Esophagus squamous epithelium (tissue), 4 donors: ENCODE measurements at regions not wholly inside any gene's neighbourhood (a gene's known extent, or its start where the extent isn't known, plus 50 kb on each side); places are given as distances from the start of the nearest gene placed in this dataset.

Experiments
- POLR2A ChIP-seq, 4 donors: fragments of 450-650 bp; IDR thresholded peaks; one replicate each; pipeline ENCODE4 v1.6.1; 2017; ENCODE audit warnings: antibody characterized with exemption in 4 of 4, mild to moderate bottlenecking in 4 of 4, moderate library complexity in 3 of 4
- TF ChIP-seq, protein P1 (sequence below), 6 experiments: fragments of 450-650 bp in 4 of 6; fragments of 200-600 bp in 2 of 6; sonication (generic) in 2 of 6; IDR thresholded peaks; one replicate each; pipeline ENCODE4 v1.5.1; 2016 to 2019; ENCODE audit warnings: antibody characterized with exemption in 6 of 6, mild to moderate bottlenecking in 4 of 6, moderate library complexity in 4 of 6

DNA sequence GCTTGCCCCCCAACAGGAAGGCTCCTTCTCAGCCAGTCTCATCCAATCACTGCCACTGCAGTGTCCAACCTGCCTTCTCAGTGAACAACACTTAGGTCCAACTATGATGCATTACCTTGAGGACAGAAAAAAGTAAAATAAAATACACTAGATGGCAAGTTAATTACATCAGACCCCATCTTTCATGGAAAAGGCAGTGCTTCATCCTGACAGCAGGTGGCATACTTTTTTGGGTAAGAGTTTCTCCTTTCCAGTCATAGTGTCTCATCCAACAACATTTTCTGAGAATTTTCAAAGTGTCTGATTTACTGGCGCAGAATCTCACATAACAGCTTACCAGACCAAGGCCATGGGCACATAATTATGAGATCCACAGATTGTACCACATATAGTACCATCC, 1742.8 kb downstream of the PCDH7 start:
- TF ChIP-seq, protein P1, sequence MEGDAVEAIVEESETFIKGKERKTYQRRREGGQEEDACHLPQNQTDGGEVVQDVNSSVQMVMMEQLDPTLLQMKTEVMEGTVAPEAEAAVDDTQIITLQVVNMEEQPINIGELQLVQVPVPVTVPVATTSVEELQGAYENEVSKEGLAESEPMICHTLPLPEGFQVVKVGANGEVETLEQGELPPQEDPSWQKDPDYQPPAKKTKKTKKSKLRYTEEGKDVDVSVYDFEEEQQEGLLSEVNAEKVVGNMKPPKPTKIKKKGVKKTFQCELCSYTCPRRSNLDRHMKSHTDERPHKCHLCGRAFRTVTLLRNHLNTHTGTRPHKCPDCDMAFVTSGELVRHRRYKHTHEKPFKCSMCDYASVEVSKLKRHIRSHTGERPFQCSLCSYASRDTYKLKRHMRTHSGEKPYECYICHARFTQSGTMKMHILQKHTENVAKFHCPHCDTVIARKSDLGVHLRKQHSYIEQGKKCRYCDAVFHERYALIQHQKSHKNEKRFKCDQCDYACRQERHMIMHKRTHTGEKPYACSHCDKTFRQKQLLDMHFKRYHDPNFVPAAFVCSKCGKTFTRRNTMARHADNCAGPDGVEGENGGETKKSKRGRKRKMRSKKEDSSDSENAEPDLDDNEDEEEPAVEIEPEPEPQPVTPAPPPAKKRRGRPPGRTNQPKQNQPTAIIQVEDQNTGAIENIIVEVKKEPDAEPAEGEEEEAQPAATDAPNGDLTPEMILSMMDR (IDR thresholded peaks at IDR 0.05): peak in 2 of 6 experiments; percentile 9 to 34
- no peak for TF ChIP-seq POLR2A (IDR thresholded peaks at IDR 0.05)
